Lower leg skin (tissue), 4 donors: ENCODE measurements at regions not wholly inside any gene's neighbourhood (a gene's known extent, or its start where the extent isn't known, plus 50 kb on each side); places are given as distances from the start of the nearest gene placed in this dataset.

Experiments used
- DNase-seq, 2 donors: peaks; one replicate each; pipeline ENCODE4 v3.0.0-alpha.2; 2019; ENCODE audit warnings: low spot score in 2 of 2
- H3K4me3 ChIP-seq: fragments of 200-600 bp; sonication (generic); 2 replicates; pipeline ENCODE4 v1.5.1; 2017; ENCODE audit warnings: mild to moderate bottlenecking, low read depth; ENCODE audit not compliant: poor library complexity, severe bottlenecking
- CTCF ChIP-seq, 3 donors: fragments of 450-650 bp; IDR thresholded peaks; one replicate each; pipeline ENCODE4 v1.5.1; 2016; ENCODE audit warnings: antibody characterized with exemption in 3 of 3, mild to moderate bottlenecking in 3 of 3, moderate library complexity in 2 of 3
- POLR2A ChIP-seq, 2 donors: fragments of 450-650 bp; IDR thresholded peaks; one replicate each; pipeline ENCODE4 v1.6.1; 2016 to 2017; ENCODE audit warnings: antibody characterized with exemption in 2 of 2, mild to moderate bottlenecking in 1 of 2, moderate library complexity in 1 of 2
- WGBS, 2 donors: methylation state at CpG; one replicate each; pipeline ENCODE4 v1.1.5; 2018; 5-methylcytosine and 5-hydroxymethylcytosine counted together
- intact Hi-C: fragments of 100-400 bp; cut with DNase I; formaldehyde crosslinking; loops from one replicate; pipeline ENCODE4 v1.15.0; 2023; ENCODE audit warnings: low total_unique reads

- TF ChIP-seq POLR2A (IDR thresholded peaks at IDR 0.05) (no peak), CTCF (IDR thresholded peaks at IDR 0.05) (no peak)
- intact Hi-C loops = no loop called here
- H3K4me3 ChIP-seq = no peak overlapping the region
- DNase-seq = no peak
- 87 to 88% methylated on average over 2 of the region's 2 CpGs for WGBS, 2 donors
Measured at GRCh38 chr1:58109646-58110200, 436.8 kb downstream of the OMA1 start.

- intact Hi-C loops = no loop called here
- no peak for DNase-seq
- TF ChIP-seq POLR2A (IDR thresholded peaks at IDR 0.05) (no peak), CTCF (IDR thresholded peaks at IDR 0.05) (no peak)
- 41 to 42% methylated on average over 2 of the region's 2 CpGs for WGBS, 2 donors
- no peak overlapping the region for H3K4me3 ChIP-seq
Measured at GRCh38 chr1:58108783-58109182, 437.7 kb downstream of the OMA1 start.

- DNase-seq = no peak
- TF ChIP-seq CTCF (IDR thresholded peaks at IDR 0.05) (no peak), POLR2A (IDR thresholded peaks at IDR 0.05) (no peak)
- no peak overlapping the region for H3K4me3 ChIP-seq
- WGBS, 2 donors = 92 to 96% methylated on average over 1 of the region's 1 CpG
- intact Hi-C loops = no loop called here
Measured at GRCh38 chr1:58107943-58108342, 438.6 kb downstream of the OMA1 start.

GRCh38 chr1:58104960-58105359 lies 441.6 kb downstream of the OMA1 start:
- no peak for DNase-seq
- intact Hi-C loops = no loop called here
- WGBS, 2 donors = 46 to 55% methylated on average over 4 of the region's 4 CpGs
- no peak for TF ChIP-seq CTCF (IDR thresholded peaks at IDR 0.05)
- no peak overlapping the region for H3K4me3 ChIP-seq

GRCh38 chr1:58096714-58097113 lies 449.8 kb downstream of the OMA1 start:
- H3K4me3 ChIP-seq = no peak overlapping the region
- intact Hi-C loops = no loop called here
- no peak for DNase-seq
- TF ChIP-seq POLR2A (IDR thresholded peaks at IDR 0.05) = no peak
- no peak for TF ChIP-seq CTCF (IDR thresholded peaks at IDR 0.05)
- WGBS, 2 donors = 89 to 97% methylated on average over 2 of the region's 2 CpGs

GRCh38 chr1:58095183-58095582 lies 451.3 kb downstream of the OMA1 start:
- no peak for DNase-seq
- no peak for TF ChIP-seq CTCF (IDR thresholded peaks at IDR 0.05)
- TF ChIP-seq POLR2A (IDR thresholded peaks at IDR 0.05) = no peak
- 93% methylated on average over 5 of the region's 5 CpGs for WGBS, 2 donors
- intact Hi-C loops = no loop called here
- no peak overlapping the region for H3K4me3 ChIP-seq
